ENCODE measurements at regions not wholly inside any gene's neighbourhood (a gene's known extent, or its start where the extent isn't known, plus 50 kb on each side); places are given as distances from the start of the nearest gene placed in this dataset.

- H3K9me3 Mint-ChIP-seq (ENCODE audit: low read depth, unreplicated experiment) = no peaks in the 10 kb centered on the region
- no peaks in the 10 kb centered on the region for H3K27me3 Mint-ChIP-seq (ENCODE audit: unreplicated experiment)
- no peaks in the 10 kb centered on the region for H3K36me3 Mint-ChIP-seq (ENCODE audit: insufficient read depth, unreplicated experiment)
- no peaks in the 10 kb centered on the region for H3K4me1 Mint-ChIP-seq (ENCODE audit: low read depth, unreplicated experiment)
- CTCF ChIA-PET = no interaction called here
- H3K4me3 Mint-ChIP-seq (ENCODE audit: low read depth, unreplicated experiment) = no peak overlapping the region
- intact Hi-C loops (cut with micrococcal nuclease; ENCODE audit: unreplicated experiment) = no loop called here
- H3K27ac Mint-ChIP-seq (ENCODE audit: unreplicated experiment) = no peak overlapping the region
- TF ChIP-seq CTCF (IDR thresholded peaks at IDR 0.05; ENCODE audit: unreplicated experiment) = no peak
- no TSS peak for BruUV-seq (replicated peaks)
- DNase-seq = no peak
These were observed 187.3 kb downstream of the CYB561 start for GRCh38 chr17:63258785-63259184.

DNA sequence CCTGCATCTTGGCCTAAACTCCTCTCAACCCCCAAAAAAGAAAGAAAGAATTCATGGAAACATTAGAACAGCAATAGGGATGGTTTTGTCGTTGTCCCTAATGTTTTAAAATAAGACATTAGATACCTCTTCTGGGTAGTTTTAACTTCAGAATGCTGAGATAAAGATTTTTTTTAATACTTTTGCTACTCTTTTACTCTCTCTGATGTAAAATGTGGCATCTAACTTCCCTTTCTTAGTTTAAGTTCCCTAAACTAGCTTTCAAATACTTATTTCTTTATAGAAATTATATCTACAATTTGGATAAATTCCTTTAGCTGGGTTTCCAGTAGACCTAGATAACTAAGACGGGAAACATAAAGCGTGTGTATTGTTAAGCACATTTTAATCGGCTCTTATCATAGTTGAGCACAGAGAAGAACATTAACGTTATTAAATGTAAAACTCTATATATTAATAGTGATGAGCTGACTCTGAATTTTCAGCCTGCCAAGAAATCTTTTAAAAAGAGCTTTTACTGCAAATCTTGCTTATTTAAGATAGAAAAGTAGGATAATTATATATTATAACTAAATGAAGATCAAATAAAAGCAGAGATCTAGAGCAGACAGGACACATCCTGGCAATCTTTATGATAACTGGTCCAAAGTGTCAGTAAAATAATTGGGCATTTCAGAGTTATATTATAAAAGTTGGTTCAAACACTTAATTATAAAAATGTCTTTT is 183.2 kb downstream of the CYB561 start:
- no peaks in the 10 kb centered on the region for H3K27me3 Mint-ChIP-seq (ENCODE audit: unreplicated experiment)
- no peaks in the 10 kb centered on the region for H3K36me3 Mint-ChIP-seq (ENCODE audit: insufficient read depth, unreplicated experiment)
- BruUV-seq (replicated peaks) = no TSS peak
- no peak for TF ChIP-seq CTCF (IDR thresholded peaks at IDR 0.05; ENCODE audit: unreplicated experiment)
- H3K4me3 Mint-ChIP-seq (ENCODE audit: low read depth, unreplicated experiment) = no peak overlapping the region
- H3K4me1 Mint-ChIP-seq (ENCODE audit: low read depth, unreplicated experiment) = no peaks in the 10 kb centered on the region
- DNase-seq = no peak
- intact Hi-C loops (cut with micrococcal nuclease; ENCODE audit: unreplicated experiment) = no loop called here
- CTCF ChIA-PET = no interaction called here
- H3K27ac Mint-ChIP-seq (ENCODE audit: unreplicated experiment) = no peak overlapping the region
- H3K9me3 Mint-ChIP-seq (ENCODE audit: low read depth, unreplicated experiment) = no peaks in the 10 kb centered on the region

- CTCF ChIA-PET = no interaction called here
- no peak for DNase-seq
- no peaks in the 10 kb centered on the region for H3K36me3 Mint-ChIP-seq (ENCODE audit: insufficient read depth, unreplicated experiment)
- intact Hi-C loops (cut with micrococcal nuclease; ENCODE audit: unreplicated experiment) = no loop called here
- no peak overlapping the region for H3K4me3 Mint-ChIP-seq (ENCODE audit: low read depth, unreplicated experiment)
- H3K27me3 Mint-ChIP-seq (ENCODE audit: unreplicated experiment) = no peaks in the 10 kb centered on the region
- H3K27ac Mint-ChIP-seq (ENCODE audit: unreplicated experiment) = no peak overlapping the region
- H3K4me1 Mint-ChIP-seq (ENCODE audit: low read depth, unreplicated experiment) = peaks cover 6% of the 10 kb centered on the region
- no TSS peak for BruUV-seq (replicated peaks)
- H3K9me3 Mint-ChIP-seq (ENCODE audit: low read depth, unreplicated experiment) = no peaks in the 10 kb centered on the region
- no peak for TF ChIP-seq CTCF (IDR thresholded peaks at IDR 0.05; ENCODE audit: unreplicated experiment)
These were observed 180.6 kb downstream of the CYB561 start for GRCh38 chr17:63265526-63265925.

GRCh38 chr17:63267846-63268245 is 178.3 kb downstream of the CYB561 start:
- H3K9me3 Mint-ChIP-seq (ENCODE audit: low read depth, unreplicated experiment) = peaks cover 2% of the 10 kb centered on the region
- CTCF ChIA-PET = no interaction called here

More at GRCh38 chr17:63267846-63268245, 178.3 kb downstream of the CYB561 start:
- H3K27ac Mint-ChIP-seq (ENCODE audit: unreplicated experiment) = no peak overlapping the region
- DNase-seq = no peak
- no peak overlapping the region for H3K4me3 Mint-ChIP-seq (ENCODE audit: low read depth, unreplicated experiment)
- intact Hi-C loops (cut with micrococcal nuclease; ENCODE audit: unreplicated experiment) = no loop called here
- H3K27me3 Mint-ChIP-seq (ENCODE audit: unreplicated experiment) = no peaks in the 10 kb centered on the region
- TF ChIP-seq CTCF (IDR thresholded peaks at IDR 0.05; ENCODE audit: unreplicated experiment) = no peak
- BruUV-seq (replicated peaks) = no TSS peak
- no peaks in the 10 kb centered on the region for H3K36me3 Mint-ChIP-seq (ENCODE audit: insufficient read depth, unreplicated experiment)
- peaks cover 12% of the 10 kb centered on the region for H3K4me1 Mint-ChIP-seq (ENCODE audit: low read depth, unreplicated experiment)
